ENCODE measurements at regions not wholly inside any gene's neighbourhood (a gene's known extent, or its start where the extent isn't known, plus 50 kb on each side); places are given as distances from the start of the nearest gene placed in this dataset.

DNA sequence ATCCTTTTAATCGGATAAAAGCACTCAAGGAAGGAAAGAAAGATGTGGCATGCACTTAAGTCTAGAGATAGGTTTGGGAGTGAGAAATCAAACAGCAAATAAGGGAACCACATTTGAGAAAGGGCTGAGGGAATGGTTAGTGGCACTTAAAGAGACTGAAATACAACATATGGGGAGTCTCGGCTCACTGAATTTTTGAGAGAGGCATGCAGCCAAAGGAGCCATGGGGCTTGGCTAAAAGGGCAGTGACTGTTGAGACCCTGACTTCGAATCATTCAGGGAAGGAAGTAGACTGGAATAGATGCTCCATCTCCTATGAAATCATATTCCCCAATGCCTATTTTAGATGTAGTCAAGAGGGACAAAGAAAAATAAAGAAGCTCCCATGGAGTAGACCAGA, 58.3 kb upstream of the HAO2 start:
- no peak for DNase-seq

DNA sequence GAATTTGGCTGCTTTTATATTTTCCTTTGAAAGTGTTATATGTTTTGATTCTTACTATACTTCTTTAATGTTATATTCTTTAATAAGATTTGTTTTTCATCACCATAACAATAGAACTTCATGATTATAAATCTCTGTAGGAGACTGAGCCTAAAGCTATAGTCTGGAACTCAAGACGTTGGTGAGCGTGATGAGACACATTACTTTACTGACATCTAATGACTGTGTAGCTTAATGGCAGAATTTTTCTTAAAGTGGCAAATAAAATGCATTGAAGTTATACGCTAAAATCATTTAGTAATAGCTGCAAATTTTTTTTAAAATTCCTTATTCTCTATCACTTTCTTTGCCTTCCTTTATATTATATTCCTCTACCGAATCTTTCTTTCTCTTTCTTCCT, 56.1 kb upstream of the HAO2 start:
- DNase-seq: no peak

DNA sequence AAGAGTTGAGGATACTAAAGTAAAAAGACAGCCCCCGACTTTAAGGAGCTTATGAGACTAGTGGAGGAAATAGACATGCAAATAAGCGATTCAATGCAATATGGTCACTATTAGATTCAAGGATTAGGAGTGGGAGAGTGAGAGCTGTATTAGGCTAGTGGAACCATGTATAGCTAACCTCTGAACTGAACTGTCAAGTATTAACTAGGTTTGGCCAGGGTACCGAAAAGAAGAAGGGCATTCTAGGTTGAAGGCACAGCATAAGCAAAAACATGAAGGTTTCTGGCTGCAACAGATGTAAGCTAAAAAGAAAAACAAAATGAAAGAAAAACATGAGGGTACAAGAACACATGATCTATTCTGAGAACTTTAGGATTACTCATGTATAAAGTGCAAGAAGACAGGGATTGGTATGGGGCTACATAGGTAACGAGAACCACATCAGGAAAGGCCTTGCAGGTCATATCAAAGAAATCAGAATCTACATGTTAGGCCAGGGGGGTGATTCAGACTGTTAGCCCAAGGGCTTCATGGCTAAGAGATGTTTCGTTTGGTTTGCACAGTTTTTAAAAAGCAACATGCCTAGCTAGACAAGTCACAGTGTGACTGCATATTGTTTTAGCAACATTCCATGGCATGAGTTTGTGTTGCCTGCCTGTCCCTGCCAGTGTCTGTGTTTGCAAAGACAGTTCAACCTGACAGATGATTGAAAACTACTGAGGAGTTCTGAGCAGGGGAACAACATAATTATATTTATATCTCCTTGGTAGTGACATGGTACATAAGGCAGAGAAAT, 54.4 kb upstream of the HAO2 start:
- no peak for DNase-seq

DNA sequence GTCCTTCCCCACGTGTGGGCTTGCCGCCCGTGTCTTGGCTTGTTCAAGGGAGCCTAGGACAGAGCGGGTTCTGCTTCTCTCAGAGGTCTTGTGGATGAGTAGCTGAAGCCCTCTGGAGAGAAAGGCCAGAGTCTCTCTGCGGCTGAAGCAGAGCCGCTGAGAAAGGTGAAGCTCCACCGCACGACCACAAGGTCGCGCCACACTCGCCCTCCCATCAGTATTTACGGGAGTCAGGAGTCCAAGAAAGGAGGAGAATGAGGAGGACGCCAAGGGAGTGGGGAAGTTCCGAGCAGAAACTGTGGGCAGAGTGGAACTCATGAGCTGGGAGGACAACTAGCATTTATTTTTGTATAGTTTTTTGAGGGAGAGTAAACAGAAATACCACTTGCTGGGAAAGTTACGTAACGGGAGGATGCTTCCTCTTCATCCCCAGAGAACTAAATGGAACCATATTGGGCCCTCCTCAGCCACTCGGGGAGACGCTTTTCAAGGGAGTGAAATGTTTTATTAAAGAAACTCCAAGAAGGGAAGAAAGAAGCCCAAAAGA, 51.6 kb upstream of the HAO2 start:
- no peak for DNase-seq

DNA sequence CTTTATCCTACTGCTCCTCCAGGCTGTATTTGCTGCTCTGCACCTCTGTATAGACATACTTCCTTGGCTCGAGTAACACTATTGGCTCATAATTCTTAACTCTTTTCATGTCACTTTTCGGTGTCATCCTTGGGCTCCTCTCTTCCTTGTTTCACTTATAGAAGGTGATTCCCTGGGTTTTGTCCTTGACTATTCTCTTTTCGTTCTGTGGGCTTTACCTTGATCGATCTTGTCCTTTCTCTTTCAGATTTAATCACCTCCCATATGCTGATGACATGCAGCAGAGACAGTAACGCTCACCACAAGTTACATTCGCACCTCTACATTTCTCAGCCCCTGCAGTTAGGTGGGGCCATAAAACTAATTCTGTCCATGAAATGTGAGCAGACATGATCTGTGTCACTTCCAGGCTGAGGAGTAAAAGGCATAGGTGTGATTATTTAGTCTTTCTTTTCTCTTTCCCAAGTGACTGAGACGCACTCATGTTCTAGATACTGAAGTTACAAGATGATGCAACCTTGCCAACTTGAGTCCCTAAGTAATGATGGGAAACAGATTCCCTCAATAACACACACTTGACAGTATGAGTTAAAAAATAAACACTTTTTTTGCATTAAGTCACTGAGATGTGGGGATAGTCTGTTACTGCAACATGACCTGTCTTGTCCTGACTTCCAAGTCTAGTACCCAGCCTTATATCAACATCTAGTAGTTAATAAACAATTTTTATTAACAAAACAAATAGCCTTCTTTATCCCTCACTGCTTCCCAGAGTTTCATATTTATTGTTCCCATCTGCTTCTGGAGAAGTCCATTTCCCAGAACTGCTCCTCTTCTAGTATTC, 49.9 kb upstream of the HAO2 start:
- DNase-seq: no peak

All from bone marrow (tissue), 2 donors.